Skin epidermis (tissue), 12 donors: ENCODE measurements at regions not wholly inside any gene's neighbourhood (a gene's known extent, or its start where the extent isn't known, plus 50 kb on each side); places are given as distances from the start of the nearest gene placed in this dataset.

Experiments used
- H3K27ac ChIP-seq, 21 experiments: fragments of 200-600 bp; sonication (generic) in 11 of 21; one replicate each; pipeline ENCODE4 v1.5.0; 2020; ENCODE audit warnings: mild to moderate bottlenecking in 3 of 21, inconsistent platforms in 2 of 21, moderate library complexity in 2 of 21
- H3K4me3 ChIP-seq, 7 experiments: fragments of 200-600 bp; sonication (generic) in 2 of 7; one replicate each; pipeline ENCODE4 v1.5.0; 2020; ENCODE audit warnings: inconsistent platforms in 2 of 7, mild to moderate bottlenecking in 2 of 7, moderate library complexity in 1 of 7

DNA sequence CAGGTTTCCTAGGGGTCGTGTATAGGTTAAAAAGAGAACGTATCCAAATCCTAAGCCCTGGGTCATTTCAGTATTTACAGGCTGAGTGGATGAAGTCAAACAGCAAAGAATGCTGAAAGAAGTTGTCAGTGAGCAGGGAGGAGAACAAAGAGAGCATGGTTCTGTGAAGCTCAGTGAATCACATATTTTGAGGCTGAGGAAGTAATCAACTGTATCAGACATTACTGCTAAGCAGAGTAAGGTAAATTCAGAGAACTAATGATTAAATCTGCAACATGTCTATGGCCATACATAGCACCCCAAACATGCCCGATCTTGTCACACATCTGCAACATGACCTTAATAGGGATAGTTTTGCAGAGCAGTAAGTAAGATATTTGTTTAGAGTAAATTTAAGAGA lies 1130.3 kb downstream of the RAPGEF2 start:
- no peak overlapping the region for H3K4me3 ChIP-seq
- H3K27ac ChIP-seq: no peak overlapping the region

GRCh38 chr4:160235285-160235684 lies 1132.4 kb downstream of the RAPGEF2 start:
- Histone ChIP-seq H3K27ac (no peak overlapping the region), H3K4me3 (no peak overlapping the region)

GRCh38 chr4:160235771-160236170 lies 1132.9 kb downstream of the RAPGEF2 start:
- H3K27ac ChIP-seq: no peak overlapping the region
- H3K4me3 ChIP-seq: no peak overlapping the region

- Histone ChIP-seq H3K27ac (no peak overlapping the region), H3K4me3 (no peak overlapping the region)
Measured at GRCh38 chr4:160238790-160239189, 1135.9 kb downstream of the RAPGEF2 start.

DNA sequence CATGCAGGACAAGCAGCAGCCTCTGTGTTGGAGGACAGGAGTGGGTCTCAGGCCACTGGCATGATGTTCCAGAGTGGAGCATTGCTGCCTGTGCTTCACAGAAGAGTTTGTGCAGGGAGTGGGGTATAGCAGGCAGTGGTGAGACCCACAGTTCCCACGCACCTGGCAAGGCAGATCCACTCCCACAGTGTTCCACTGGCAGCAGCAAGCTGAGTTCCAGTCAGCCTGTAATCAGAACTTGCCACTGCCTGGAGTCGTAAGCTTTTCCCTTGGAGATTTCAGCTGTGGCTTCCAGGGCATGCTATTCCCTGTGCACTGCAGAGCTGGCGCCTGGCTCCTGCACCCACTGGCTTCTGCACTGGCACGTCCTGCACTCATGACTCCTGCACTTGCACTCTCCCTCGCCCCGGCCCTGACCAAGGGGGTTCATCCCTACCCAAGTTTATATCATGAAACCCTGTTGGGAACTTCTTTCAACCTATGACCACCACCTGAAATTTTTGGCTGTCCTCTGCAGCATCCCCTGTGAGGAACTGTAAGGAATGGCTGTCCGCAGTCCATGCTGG lies 1144.3 kb downstream of the RAPGEF2 start:
- Histone ChIP-seq H3K27ac (no peak overlapping the region), H3K4me3 (no peak overlapping the region)

DNA sequence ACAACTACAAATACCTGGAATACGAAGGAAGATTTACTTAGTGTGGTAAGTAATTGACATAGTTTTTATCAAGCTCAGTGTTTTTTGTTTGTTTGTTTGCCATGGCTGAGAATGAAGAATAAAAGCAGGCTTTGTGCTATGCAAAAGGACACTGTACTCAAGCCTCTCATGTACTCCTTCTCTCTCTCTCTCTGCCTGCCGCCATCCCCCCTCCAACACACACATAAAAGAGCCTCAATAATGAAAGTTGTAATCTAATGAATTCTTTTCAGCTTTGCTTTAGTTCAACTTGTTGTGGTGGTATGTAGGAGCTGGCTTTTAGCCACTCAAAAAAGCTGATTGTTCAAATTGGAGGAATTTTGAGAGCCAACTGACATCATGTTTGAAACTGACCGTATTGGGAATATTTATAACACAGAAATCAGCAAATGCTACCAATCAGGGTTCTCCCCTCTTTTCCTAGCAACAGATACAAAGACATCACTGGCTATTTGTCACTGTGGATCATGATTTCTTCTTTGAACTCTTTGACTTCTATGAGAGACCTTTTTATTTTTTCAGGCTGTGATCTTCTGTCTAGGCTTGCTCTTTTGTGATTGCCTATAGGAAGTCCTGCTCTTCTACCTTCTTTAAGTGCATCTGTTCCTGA lies 1148.8 kb downstream of the RAPGEF2 start:
- Histone ChIP-seq H3K4me3 (no peak overlapping the region), H3K27ac (no peak overlapping the region)

DNA sequence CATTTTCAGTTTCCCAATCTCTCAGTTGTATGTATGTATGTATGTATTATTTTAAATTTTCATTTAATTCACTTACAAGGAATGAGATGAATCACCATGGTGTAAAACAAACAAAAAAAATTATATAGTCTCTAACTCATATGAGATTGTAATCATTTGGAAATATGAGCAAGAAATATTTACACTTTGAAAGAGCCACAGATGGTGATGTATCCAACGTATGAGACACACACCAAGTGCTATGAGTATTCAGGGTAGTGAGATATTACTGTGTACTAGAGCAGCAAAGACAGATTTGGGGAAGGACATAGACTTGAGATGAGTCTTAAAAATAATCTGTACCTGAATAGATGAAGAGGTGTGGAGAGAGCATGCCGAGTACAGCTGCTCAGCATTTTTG lies 1154.4 kb downstream of the RAPGEF2 start:
- H3K27ac ChIP-seq: no peak overlapping the region
- H3K4me3 ChIP-seq: no peak overlapping the region

DNA sequence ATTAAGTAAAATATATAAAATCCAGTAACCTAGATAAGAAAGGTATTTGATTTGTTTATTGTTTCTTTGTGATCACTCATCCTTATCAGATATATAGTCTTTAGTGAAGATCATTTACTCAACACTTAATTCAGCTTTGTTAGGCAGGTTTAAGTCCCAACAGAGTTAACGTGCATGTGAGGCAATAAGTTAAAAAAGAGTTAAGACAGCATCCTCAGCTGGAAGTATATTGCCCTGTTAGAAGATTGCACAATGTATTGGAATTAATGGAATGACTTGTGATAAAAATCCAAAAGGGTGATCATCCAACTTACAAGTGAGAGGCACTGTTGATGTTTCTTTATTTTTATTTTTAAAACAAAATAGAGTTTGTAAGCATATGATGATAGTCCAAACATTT lies 1162.1 kb downstream of the RAPGEF2 start:
- no peak overlapping the region for H3K4me3 ChIP-seq
- H3K27ac ChIP-seq: no peak overlapping the region

GRCh38 chr4:160265836-160266235 lies 1163.0 kb downstream of the RAPGEF2 start:
- H3K4me3 ChIP-seq: no peak overlapping the region
- H3K27ac ChIP-seq: no peak overlapping the region

DNA sequence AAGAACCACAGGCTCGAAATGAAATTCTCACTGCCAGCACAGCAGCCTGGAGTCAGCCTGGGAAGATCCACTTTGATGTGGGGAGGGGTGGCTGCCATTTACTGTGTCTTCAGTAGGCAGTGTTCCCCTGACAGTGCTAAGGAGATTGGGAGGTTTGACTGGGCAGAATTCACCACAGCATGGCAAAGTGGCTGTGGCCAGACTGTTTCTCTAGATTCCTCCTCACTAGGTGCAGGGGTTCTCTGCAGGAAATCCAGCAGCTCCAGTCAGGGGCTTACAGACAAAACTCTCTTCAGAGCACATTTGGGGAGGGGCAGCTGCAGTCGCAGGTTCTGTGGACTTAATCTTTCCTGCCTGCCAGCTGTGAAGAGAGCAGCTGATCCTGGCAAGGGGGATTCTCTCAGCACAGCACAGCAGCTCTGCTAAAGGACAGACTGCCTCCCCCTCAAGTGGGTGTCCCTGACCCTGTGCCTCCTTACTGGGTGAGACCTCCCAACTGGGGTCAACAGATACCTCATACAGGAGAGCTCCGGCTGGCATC lies 1174.0 kb downstream of the RAPGEF2 start:
- H3K27ac ChIP-seq: no peak overlapping the region
- no peak overlapping the region for H3K4me3 ChIP-seq

- Histone ChIP-seq H3K27ac (no peak overlapping the region), H3K4me3 (no peak overlapping the region)
Measured at GRCh38 chr4:160283081-160283480, 1180.2 kb downstream of the RAPGEF2 start.

DNA sequence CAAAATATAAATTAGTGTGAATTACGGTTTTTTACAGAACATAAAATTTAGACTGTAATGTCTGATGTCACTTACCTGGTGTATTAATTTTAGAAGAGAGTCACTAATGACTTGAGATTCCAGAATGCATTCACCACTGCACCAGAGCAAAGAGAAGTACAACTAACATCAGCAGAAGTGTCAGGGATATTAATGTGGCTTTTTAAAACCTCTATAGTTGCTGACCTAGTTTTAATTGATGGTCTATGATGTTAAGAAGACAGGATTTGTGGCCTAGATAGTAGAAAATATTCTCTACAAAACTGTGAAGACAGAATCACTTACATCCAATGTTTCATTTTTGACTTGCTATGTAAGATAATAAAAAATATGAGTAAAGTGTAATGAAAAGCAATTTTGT lies 1181.6 kb downstream of the RAPGEF2 start:
- Histone ChIP-seq H3K4me3 (no peak overlapping the region), H3K27ac (no peak overlapping the region)

DNA sequence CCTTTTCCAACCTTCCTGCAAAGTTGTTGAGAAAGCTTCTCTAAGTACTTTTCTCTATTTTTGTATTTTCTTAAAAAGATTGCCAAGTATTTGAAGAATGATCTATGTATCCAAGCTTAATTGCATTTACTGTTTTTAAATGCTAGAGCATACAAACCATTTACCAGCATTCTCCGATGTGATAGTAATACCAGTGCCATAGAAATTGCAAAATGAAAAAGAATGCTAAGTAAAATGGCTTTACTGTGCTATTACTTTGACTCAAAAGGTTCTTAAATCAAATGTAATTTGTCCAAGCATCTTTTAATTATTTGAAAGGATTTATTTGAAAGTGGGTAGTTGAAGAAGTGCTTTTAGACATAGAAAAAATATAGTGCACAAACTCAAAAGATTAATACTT lies 1183.2 kb downstream of the RAPGEF2 start:
- H3K4me3 ChIP-seq: no peak overlapping the region
- H3K27ac ChIP-seq: no peak overlapping the region

- H3K4me3 ChIP-seq: no peak overlapping the region
- no peak overlapping the region for H3K27ac ChIP-seq
Measured at GRCh38 chr4:160296476-160296875, 1193.6 kb downstream of the RAPGEF2 start.

DNA sequence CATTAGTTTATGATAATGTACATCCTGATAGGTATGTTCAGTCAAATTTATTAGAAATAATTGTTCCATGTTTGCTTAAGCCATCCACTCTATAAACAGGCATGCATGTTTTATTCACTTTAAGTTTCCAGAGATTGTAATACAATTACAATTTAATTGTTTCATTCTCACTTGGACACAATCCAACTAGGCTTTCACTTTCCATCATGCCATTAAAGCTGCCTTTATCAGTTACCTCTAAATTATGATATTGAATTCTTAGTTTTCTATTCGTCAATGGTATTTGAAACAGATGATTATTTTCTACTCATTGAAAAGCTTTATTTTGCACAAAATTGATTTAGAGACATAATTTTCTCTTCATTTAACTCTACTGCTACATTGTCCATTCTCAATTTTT lies 1196.3 kb downstream of the RAPGEF2 start:
- Histone ChIP-seq H3K27ac (no peak overlapping the region), H3K4me3 (no peak overlapping the region)

DNA sequence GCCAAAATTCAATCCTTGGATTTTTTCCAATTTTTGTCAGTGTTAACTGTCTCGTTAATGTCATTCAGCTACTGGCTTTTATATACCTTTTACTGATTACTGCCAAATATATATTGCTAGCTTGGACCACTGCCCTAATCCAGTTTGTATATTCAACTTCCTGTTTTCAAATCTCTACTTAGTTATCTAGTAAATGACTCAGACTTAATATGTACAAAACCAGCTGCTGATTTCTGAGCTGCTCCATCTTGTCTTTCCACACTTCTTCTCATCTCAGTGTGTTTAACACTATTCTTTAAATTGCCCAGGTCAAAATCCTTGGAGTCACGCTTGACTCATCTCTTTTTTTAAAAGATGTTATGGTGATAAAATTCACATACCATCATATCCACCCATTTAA lies 1196.7 kb downstream of the RAPGEF2 start:
- no peak overlapping the region for H3K27ac ChIP-seq
- no peak overlapping the region for H3K4me3 ChIP-seq

- Histone ChIP-seq H3K27ac (no peak overlapping the region), H3K4me3 (no peak overlapping the region)
Measured at GRCh38 chr4:160316036-160316435, 1213.2 kb downstream of the RAPGEF2 start.

DNA sequence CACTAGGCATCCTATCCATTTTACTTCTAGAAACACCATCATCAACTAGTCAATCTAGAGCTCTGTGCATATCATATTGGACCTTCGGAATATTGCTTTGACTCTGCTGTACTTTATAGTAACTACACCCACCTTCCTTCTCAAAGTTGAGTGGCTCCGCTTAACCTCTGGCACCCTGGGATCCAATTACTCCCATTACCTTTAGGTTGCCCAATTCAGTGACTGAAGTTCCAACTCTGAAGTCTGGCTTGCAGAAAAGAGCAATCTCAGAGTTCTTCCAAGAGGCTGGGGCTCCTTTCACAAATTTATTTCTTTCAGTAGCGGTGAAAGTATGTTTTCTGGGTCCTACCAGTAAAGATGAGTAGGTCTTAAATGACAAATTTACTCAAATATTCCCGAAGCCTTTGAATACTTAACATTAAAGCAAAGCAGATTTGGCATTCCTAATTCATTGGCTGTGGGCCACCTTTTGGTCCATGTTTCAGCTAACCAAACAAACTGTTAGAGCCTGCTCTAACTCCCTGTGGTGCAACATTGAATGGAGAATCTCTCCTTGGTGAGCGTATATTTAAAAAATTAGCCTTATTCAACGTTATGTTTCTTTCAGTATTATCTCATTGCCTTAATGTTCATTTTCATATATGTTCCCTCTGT lies 1215.8 kb downstream of the RAPGEF2 start:
- Histone ChIP-seq H3K27ac (no peak overlapping the region), H3K4me3 (no peak overlapping the region)

GRCh38 chr4:160319221-160319867 lies 1216.5 kb downstream of the RAPGEF2 start:
- Histone ChIP-seq H3K27ac (no peak overlapping the region), H3K4me3 (no peak overlapping the region)

GRCh38 chr4:160319868-160320260 lies 1217.0 kb downstream of the RAPGEF2 start:
- H3K27ac ChIP-seq: no peak overlapping the region
- H3K4me3 ChIP-seq: no peak overlapping the region

DNA sequence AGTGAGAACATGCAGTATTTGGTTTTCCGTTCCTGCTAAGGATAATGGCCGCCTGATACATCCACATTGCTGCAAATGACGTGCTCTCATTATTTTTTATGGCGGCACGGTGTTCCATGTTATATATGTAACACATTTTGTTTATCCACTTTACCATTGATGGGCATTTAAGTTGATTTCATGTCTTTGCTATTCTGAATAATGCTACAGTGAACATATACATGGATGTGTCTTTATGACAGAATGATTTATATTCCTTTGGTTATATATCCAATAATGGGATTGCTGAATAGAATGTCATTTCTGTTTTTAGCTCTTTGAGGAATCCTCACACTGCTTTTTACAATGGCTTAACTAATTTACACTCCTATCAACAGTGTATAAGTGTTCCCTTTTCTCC lies 1223.2 kb downstream of the RAPGEF2 start:
- no peak overlapping the region for H3K27ac ChIP-seq
- no peak overlapping the region for H3K4me3 ChIP-seq
